ENCODE measurements at regions not wholly inside any gene's neighbourhood (a gene's known extent, or its start where the extent isn't known, plus 50 kb on each side); places are given as distances from the start of the nearest gene placed in this dataset.

DNA sequence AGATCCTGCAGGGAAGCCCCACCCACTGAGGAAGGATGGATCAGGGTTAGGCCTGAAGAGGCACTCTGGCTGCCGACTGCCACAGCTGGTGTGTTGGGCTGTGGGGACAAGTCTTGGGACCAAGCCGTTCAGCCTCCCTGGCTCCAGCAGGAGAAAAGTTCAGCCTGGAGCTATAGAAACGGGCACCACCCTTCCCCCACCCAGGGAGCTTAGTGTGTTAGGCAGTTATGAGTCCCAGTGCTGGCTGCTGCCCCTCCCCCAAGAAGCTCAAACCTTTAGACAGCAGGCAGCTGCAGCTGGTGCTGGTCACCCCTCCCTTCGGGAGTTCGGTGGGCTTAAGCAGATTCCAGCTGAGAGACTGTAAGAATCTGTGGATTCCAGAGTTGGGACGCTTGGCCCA is 447.1 kb upstream of the HS6ST1 start (continued):
- TF ChIP-seq RXRA (IDR thresholded peaks at IDR 0.05; ENCODE audit: borderline replicate concordance, low read depth): no peak
- no peak for TF ChIP-seq POLR2AphosphoS5 (IDR thresholded peaks at IDR 0.05; ENCODE audit: low read depth, low read length)
- TF ChIP-seq CHD2 (IDR thresholded peaks at IDR 0.05; ENCODE audit: low read length, partially characterized antibody): no peak
- no peak for TF ChIP-seq FOXJ3 (CRISPR knock-in tag; IDR thresholded peaks at IDR 0.05)
- no peak for TF ChIP-seq SMC3 (IDR thresholded peaks at IDR 0.05; ENCODE audit: low read depth, low read length)
- no peak for TF ChIP-seq TCF12 (IDR thresholded peaks at IDR 0.05)
- TF ChIP-seq, protein P1, sequence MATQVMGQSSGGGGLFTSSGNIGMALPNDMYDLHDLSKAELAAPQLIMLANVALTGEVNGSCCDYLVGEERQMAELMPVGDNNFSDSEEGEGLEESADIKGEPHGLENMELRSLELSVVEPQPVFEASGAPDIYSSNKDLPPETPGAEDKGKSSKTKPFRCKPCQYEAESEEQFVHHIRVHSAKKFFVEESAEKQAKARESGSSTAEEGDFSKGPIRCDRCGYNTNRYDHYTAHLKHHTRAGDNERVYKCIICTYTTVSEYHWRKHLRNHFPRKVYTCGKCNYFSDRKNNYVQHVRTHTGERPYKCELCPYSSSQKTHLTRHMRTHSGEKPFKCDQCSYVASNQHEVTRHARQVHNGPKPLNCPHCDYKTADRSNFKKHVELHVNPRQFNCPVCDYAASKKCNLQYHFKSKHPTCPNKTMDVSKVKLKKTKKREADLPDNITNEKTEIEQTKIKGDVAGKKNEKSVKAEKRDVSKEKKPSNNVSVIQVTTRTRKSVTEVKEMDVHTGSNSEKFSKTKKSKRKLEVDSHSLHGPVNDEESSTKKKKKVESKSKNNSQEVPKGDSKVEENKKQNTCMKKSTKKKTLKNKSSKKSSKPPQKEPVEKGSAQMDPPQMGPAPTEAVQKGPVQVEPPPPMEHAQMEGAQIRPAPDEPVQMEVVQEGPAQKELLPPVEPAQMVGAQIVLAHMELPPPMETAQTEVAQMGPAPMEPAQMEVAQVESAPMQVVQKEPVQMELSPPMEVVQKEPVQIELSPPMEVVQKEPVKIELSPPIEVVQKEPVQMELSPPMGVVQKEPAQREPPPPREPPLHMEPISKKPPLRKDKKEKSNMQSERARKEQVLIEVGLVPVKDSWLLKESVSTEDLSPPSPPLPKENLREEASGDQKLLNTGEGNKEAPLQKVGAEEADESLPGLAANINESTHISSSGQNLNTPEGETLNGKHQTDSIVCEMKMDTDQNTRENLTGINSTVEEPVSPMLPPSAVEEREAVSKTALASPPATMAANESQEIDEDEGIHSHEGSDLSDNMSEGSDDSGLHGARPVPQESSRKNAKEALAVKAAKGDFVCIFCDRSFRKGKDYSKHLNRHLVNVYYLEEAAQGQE (IDR thresholded peaks at IDR 0.05; ENCODE audit: low read depth, low read length): no peak
- TF ChIP-seq EZH2phosphoT487 (IDR thresholded peaks at IDR 0.05; ENCODE audit: borderline replicate concordance, low read depth): no peak
- no peak for TF ChIP-seq SIN3A (IDR thresholded peaks at IDR 0.05; ENCODE audit: borderline replicate concordance, low read depth, low read length)

DNA sequence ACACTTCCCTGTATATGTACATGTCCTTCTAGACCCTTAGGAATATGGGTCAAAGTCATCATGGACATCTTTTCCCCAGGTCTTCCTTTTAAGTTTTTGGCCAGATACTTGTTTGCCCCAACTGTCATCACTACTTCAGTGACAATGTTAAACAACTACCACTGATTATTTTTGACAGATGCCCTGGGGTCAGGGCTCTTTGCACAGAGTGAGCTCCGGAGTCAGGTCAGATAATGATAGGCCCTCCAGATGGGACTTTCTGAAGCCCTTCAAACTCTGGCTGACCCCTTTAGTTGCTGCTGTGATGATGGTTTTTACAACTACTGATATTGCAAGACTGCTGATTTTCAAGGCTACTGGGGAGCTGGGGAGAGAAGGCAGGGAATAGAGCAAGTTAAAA is 449.4 kb upstream of the HS6ST1 start:
- Histone ChIP-seq H3K27me3 (ENCODE audit: insufficient read depth) (no peaks in the 10 kb centered on the region), H3K79me2 (ENCODE audit: insufficient read depth) (no peaks in the 10 kb centered on the region), H3F3A (replicated peaks; ENCODE audit: insufficient read depth) (no peaks in the 10 kb centered on the region), H3K4me1 (ENCODE audit: control insufficient read depth in 1 of 2, insufficient read depth in 2 of 2, low read depth in 1 of 2, low read length in 1 of 2) (no peaks in the 10 kb centered on the region; a peak in 1 of 4 replicates), H3K4me2 (no peak overlapping the region), H4K20me1 (ENCODE audit: insufficient read depth) (no peaks in the 10 kb centered on the region), H3K9me3 (no peaks in the 10 kb centered on the region), H3K27ac (ENCODE audit: low read depth in 2 of 2, low read length in 1 of 2) (no peak overlapping the region), H3K9ac (no peak overlapping the region), H3K4me3 (ENCODE audit: low read depth in 2 of 2, low read length in 1 of 2) (no peak overlapping the region), H3K9me2 (no peaks in the 10 kb centered on the region), H3K36me3 (replicated peaks in 1 of 2; ENCODE audit: control insufficient read depth in 1 of 2, insufficient read depth in 2 of 2, low read length in 1 of 2) (no peaks in the 10 kb centered on the region), H2AFZ (ENCODE audit: low read depth) (no peak overlapping the region)
- ChIA-PET POLR2A (no interaction called here), CTCF (interaction anchor here (1.5 kb wide), 1 partner anchor 13 kb away, joined by 5 read pairs; no protein-coding TSS in a partner anchor)
- no peak for DNase-seq
- 30% methylated on average over 1 of the region's 1 CpG for WGBS (ENCODE audit: low lambda C conversion rate)
- TF ChIP-seq CHD2 (IDR thresholded peaks at IDR 0.05; ENCODE audit: low read length, partially characterized antibody): no peak
- TF ChIP-seq NRF1 (IDR thresholded peaks at IDR 0.05; ENCODE audit: low read depth, low read length): no peak
- TF ChIP-seq, protein P2, sequence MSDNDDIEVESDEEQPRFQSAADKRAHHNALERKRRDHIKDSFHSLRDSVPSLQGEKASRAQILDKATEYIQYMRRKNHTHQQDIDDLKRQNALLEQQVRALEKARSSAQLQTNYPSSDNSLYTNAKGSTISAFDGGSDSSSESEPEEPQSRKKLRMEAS (IDR thresholded peaks at IDR 0.05; ENCODE audit: low read depth): no peak
- TF ChIP-seq, protein P3, sequence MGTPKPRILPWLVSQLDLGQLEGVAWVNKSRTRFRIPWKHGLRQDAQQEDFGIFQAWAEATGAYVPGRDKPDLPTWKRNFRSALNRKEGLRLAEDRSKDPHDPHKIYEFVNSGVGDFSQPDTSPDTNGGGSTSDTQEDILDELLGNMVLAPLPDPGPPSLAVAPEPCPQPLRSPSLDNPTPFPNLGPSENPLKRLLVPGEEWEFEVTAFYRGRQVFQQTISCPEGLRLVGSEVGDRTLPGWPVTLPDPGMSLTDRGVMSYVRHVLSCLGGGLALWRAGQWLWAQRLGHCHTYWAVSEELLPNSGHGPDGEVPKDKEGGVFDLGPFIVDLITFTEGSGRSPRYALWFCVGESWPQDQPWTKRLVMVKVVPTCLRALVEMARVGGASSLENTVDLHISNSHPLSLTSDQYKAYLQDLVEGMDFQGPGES (IDR thresholded peaks at IDR 0.05; ENCODE audit: low read depth, low read length): no peak
- no peak for TF ChIP-seq EZH2phosphoT487 (IDR thresholded peaks at IDR 0.05; ENCODE audit: borderline replicate concordance, low read depth)
- no peak for TF ChIP-seq SMC3 (IDR thresholded peaks at IDR 0.05; ENCODE audit: low read depth, low read length)
- no peak for TF ChIP-seq MEF2A (IDR thresholded peaks at IDR 0.05; ENCODE audit: borderline replicate concordance, low read depth)
- TF ChIP-seq, protein P4, sequence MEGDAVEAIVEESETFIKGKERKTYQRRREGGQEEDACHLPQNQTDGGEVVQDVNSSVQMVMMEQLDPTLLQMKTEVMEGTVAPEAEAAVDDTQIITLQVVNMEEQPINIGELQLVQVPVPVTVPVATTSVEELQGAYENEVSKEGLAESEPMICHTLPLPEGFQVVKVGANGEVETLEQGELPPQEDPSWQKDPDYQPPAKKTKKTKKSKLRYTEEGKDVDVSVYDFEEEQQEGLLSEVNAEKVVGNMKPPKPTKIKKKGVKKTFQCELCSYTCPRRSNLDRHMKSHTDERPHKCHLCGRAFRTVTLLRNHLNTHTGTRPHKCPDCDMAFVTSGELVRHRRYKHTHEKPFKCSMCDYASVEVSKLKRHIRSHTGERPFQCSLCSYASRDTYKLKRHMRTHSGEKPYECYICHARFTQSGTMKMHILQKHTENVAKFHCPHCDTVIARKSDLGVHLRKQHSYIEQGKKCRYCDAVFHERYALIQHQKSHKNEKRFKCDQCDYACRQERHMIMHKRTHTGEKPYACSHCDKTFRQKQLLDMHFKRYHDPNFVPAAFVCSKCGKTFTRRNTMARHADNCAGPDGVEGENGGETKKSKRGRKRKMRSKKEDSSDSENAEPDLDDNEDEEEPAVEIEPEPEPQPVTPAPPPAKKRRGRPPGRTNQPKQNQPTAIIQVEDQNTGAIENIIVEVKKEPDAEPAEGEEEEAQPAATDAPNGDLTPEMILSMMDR (IDR thresholded peaks at IDR 0.05): no peak
- no peak for TF ChIP-seq TEAD4 (IDR thresholded peaks at IDR 0.05; ENCODE audit: borderline replicate concordance, insufficient read depth)

Measured in SK-N-SH (cell line).